BLaER1 treated with 17β-estradiol and CSF1 and Interleukin-3, amounts not matched to agents 10 nM and 100 nM (cell line): ENCODE measurements at regions not wholly inside any gene's neighbourhood (a gene's known extent, or its start where the extent isn't known, plus 50 kb on each side); places are given as distances from the start of the nearest gene placed in this dataset.

Experiments
- H3K27ac ChIP-seq, 11 experiments: shearing (Covaris generic); formaldehyde crosslinking; 2 replicates each; pipeline ENCODE4 v1.8.1; 2022
- H3K27me3 ChIP-seq, 11 experiments: shearing (Covaris generic); formaldehyde crosslinking; 2 replicates each; pipeline ENCODE4 v1.8.1; 2022
- H3K36me3 ChIP-seq, 11 experiments: shearing (Covaris generic); formaldehyde crosslinking; 2 replicates each; pipeline ENCODE4 v1.8.1; 2022
- H3K4me1 ChIP-seq, 10 experiments: shearing (Covaris generic); formaldehyde crosslinking; 2 replicates each; pipeline ENCODE4 v1.8.1; 2022
- H3K4me2 ChIP-seq, 11 experiments: shearing (Covaris generic); formaldehyde crosslinking; 2 replicates each; pipeline ENCODE4 v1.8.1; 2022
- H3K4me3 ChIP-seq, 10 experiments: shearing (Covaris generic); formaldehyde crosslinking; 2 replicates each; pipeline ENCODE4 v1.8.1; 2022
- H3K9ac ChIP-seq, 11 experiments: shearing (Covaris generic); formaldehyde crosslinking; 2 replicates each; pipeline ENCODE4 v1.8.1; 2022
- H3K9me3 ChIP-seq, 11 experiments: shearing (Covaris generic); formaldehyde crosslinking; replicated peaks in 1 of 11; 2 replicates each; pipeline ENCODE4 v1.8.1; 2022
- H4K20me1 ChIP-seq, 11 experiments: shearing (Covaris generic); formaldehyde crosslinking; 2 replicates each; pipeline ENCODE4 v1.8.1; 2022
- Cebpa-rat ChIP-seq, 11 experiments: shearing (Covaris generic); IDR thresholded peaks; 2 replicates each; pipeline ENCODE4 v1.8.1; 2022

- Histone ChIP-seq H3K4me1 (no peaks in the 10 kb centered on the region), H3K9ac (no peak overlapping the region), H3K4me3 (no peak overlapping the region), H3K36me3 (no peaks in the 10 kb centered on the region), H4K20me1 (no peaks in the 10 kb centered on the region), H3K27me3 (no peaks in the 10 kb centered on the region), H3K9me3 (no peaks in the 10 kb centered on the region), H3K27ac (no peak overlapping the region), H3K4me2 (no peak overlapping the region)
- TF ChIP-seq Cebpa-rat (IDR thresholded peaks at IDR 0.05), result no peak
These were observed 128.6 kb upstream of the FAM83B start for GRCh38 chr6:54717849-54718455.

DNA sequence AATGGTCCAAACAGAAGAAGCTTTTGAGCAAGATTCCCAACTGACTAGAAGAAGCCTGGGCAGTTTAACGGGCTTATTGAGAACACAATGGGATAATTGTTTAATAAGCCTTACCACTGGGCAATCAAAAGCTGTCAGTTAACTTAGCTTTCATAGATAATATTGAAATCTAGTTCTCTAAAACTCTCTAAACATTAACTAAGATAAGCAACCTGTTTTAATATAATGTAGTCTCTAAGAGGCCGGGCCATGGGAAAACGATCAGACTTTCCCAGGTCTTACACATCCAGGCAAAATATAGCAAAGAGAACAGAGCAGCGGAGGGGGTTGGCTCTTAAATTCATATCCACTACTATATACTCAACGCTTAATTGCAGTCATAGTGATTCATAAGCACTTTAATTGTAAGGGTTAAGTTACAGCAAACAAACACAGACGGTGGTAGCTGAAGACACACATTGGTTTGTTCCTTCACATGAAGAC is 128.0 kb upstream of the FAM83B start:
- Histone ChIP-seq H3K9me3 (no peaks in the 10 kb centered on the region), H4K20me1 (no peaks in the 10 kb centered on the region), H3K4me3 (no peak overlapping the region), H3K4me1 (no peaks in the 10 kb centered on the region), H3K36me3 (no peaks in the 10 kb centered on the region), H3K27me3 (no peaks in the 10 kb centered on the region), H3K4me2 (no peak overlapping the region), H3K27ac (no peak overlapping the region), H3K9ac (no peak overlapping the region)
- no peak for TF ChIP-seq Cebpa-rat (IDR thresholded peaks at IDR 0.05)

- no peaks in the 10 kb centered on the region for H4K20me1 ChIP-seq
- H3K4me3 ChIP-seq, result no peak overlapping the region
- no peaks in the 10 kb centered on the region for H3K27me3 ChIP-seq
- no peak overlapping the region for H3K9ac ChIP-seq
- H3K36me3 ChIP-seq, result no peaks in the 10 kb centered on the region
- no peak for TF ChIP-seq Cebpa-rat (IDR thresholded peaks at IDR 0.05)
- H3K4me1 ChIP-seq, result no peaks in the 10 kb centered on the region
- H3K4me2 ChIP-seq, result no peak overlapping the region
- no peaks in the 10 kb centered on the region for H3K9me3 ChIP-seq
- H3K27ac ChIP-seq, result no peak overlapping the region
These were observed 127.4 kb upstream of the FAM83B start for GRCh38 chr6:54719131-54719530.

DNA sequence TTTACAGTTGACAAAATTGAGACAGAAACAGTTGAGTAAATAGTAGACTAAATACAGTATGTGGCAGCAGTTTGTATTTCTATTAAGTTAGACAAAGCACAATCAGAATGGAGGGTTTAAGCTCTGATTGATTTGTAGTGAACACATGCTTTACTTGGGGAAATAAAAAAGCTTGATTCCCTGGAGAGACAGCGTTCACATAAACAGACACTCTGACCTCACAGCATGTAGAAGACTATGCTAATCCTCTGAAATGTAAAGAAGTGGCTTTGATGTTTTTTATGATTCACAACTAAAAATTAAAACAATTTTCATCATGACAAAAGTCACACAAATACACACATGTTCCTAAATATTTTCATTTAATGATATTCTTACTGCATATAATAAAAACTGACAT is 126.9 kb upstream of the FAM83B start:
- Histone ChIP-seq H3K9ac (no peak overlapping the region), H3K27ac (no peak overlapping the region), H4K20me1 (no peaks in the 10 kb centered on the region), H3K36me3 (no peaks in the 10 kb centered on the region), H3K9me3 (no peaks in the 10 kb centered on the region), H3K4me3 (no peak overlapping the region), H3K4me1 (no peaks in the 10 kb centered on the region), H3K27me3 (no peaks in the 10 kb centered on the region), H3K4me2 (no peak overlapping the region)
- no peak for TF ChIP-seq Cebpa-rat (IDR thresholded peaks at IDR 0.05)

DNA sequence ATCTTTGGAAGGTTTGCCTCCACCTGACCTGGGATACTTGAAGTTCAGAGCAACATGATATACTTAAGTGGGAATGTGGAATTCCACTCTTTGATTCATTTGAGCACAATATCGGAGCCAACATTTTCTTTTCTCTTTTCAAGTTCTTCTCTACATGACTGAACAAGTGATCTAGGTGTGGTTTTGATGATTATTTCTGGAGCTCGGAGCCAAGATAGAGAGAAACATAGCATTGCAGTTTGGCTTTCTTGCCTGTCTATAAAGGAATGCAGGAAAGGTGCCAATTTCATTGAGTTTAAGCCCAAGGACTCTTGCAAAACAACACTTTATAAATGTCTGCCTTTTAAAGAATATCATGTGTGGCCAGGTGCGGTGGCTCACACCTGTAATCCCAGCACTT is 124.2 kb upstream of the FAM83B start:
- Histone ChIP-seq H3K9me3 (no peaks in the 10 kb centered on the region), H3K4me1 (no peaks in the 10 kb centered on the region), H3K27ac (no peak overlapping the region), H4K20me1 (no peaks in the 10 kb centered on the region), H3K27me3 (no peaks in the 10 kb centered on the region), H3K4me3 (no peak overlapping the region), H3K4me2 (no peak overlapping the region), H3K36me3 (no peaks in the 10 kb centered on the region), H3K9ac (no peak overlapping the region)
- no peak for TF ChIP-seq Cebpa-rat (IDR thresholded peaks at IDR 0.05)

DNA sequence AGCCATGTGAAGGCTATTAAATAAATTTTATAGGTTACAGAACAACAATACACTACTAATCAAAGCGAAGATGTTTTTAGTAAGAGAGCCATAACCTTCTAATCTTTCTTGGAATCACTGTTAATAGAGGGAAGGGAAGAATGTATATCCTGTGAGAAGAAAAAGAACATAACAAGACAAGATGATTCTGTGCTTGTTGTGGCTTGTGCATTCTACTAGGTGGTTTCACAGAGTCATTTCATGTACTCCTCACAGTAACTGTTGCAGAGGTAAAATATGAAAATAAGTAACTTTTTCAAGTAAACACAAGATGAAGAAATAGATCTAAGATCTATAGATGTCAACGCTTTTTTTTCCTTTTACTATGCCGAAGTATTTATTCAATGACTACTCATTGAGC is 116.9 kb upstream of the FAM83B start:
- Histone ChIP-seq H3K27me3 (no peaks in the 10 kb centered on the region), H3K4me1 (no peaks in the 10 kb centered on the region), H3K4me3 (no peak overlapping the region), H3K9me3 (no peaks in the 10 kb centered on the region; a peak in 1 of 22 replicates), H3K4me2 (no peak overlapping the region), H3K27ac (no peak overlapping the region), H3K9ac (no peak overlapping the region), H4K20me1 (no peaks in the 10 kb centered on the region), H3K36me3 (no peaks in the 10 kb centered on the region)
- TF ChIP-seq Cebpa-rat (IDR thresholded peaks at IDR 0.05), result no peak

DNA sequence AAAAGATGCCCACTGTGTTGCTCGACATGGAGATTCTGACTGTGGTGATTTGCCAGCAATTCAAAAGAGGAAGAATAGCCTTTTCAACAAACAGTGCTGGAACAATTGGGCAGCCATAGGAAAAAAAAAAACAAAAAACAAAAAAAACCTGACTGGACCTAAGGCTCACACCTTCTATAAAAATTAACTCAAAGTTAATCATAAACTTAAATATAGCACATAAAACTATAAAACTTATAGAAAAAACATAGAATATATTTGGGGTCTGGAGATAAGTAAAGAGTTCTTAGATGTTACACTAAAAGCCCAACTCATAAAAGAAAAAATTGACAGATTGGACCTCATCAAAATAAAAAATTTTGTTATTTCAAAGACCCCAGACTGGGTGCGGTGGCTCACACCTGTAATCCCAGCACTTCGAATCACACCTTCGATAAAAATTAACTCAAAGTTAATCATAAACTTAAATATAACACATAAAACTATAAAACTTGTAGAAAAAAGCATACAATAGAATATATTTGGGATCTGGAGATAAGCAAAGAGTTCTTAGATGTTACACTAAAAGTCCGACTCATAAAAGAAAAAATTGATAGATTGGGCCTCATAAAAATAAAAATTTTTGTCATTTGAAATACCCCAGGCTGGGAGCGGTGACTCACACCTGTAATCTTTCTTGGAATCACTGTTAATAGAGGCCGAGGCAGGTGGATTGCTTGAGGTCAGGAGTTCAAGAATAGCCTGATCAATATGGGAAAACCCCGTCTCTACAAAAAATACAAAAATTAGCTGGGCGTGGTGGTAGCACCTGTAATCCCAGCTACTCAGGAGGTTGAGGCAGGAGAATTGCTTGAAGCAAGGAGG is 115.6 kb upstream of the FAM83B start:
- TF ChIP-seq Cebpa-rat (IDR thresholded peaks at IDR 0.05), result no peak
- H3K27me3 ChIP-seq, result no peaks in the 10 kb centered on the region

GRCh38 chr6:54737247-54737646 is 109.3 kb upstream of the FAM83B start:
- no peak for TF ChIP-seq Cebpa-rat (IDR thresholded peaks at IDR 0.05)

More for the DNA sequence above, 115.6 kb upstream of the FAM83B start:
- Histone ChIP-seq H3K4me2 (no peak overlapping the region), H3K4me3 (no peak overlapping the region), H3K27ac (no peak overlapping the region), H3K9me3 (peaks cover 6 to 11% (median 10%) of the 10 kb centered on the region in 11 experiments; a peak in 18 of 22 replicates), H3K36me3 (no peaks in the 10 kb centered on the region), H4K20me1 (no peaks in the 10 kb centered on the region), H3K9ac (no peak overlapping the region), H3K4me1 (no peaks in the 10 kb centered on the region)

GRCh38 chr6:54747955-54748354 is 98.6 kb upstream of the FAM83B start:
- no peaks in the 10 kb centered on the region for H3K4me1 ChIP-seq
- H3K36me3 ChIP-seq, result no peaks in the 10 kb centered on the region
- H3K9me3 ChIP-seq, result peaks cover 6 to 23% (median 14%) of the 10 kb centered on the region in 11 experiments; a peak in 19 of 22 replicates
- TF ChIP-seq Cebpa-rat (IDR thresholded peaks at IDR 0.05), result no peak
- H3K27ac ChIP-seq, result no peak overlapping the region
- H3K4me3 ChIP-seq, result no peak overlapping the region
- no peaks in the 10 kb centered on the region for H4K20me1 ChIP-seq
- H3K4me2 ChIP-seq, result no peak overlapping the region
- H3K9ac ChIP-seq, result no peak overlapping the region
- no peaks in the 10 kb centered on the region for H3K27me3 ChIP-seq

More at GRCh38 chr6:54737247-54737646, 109.3 kb upstream of the FAM83B start:
- H3K4me2 ChIP-seq, result no peak overlapping the region
- H4K20me1 ChIP-seq, result no peaks in the 10 kb centered on the region
- peaks cover 14 to 25% (median 23%) of the 10 kb centered on the region in 11 experiments; a peak in 20 of 22 replicates for H3K9me3 ChIP-seq
- no peak overlapping the region for H3K27ac ChIP-seq
- H3K4me3 ChIP-seq, result no peak overlapping the region
- no peaks in the 10 kb centered on the region for H3K4me1 ChIP-seq
- H3K27me3 ChIP-seq, result no peaks in the 10 kb centered on the region
- no peak overlapping the region for H3K9ac ChIP-seq
- H3K36me3 ChIP-seq, result no peaks in the 10 kb centered on the region
